Left lung (tissue), 4 donors: ENCODE measurements at regions not wholly inside any gene's neighbourhood (a gene's known extent, or its start where the extent isn't known, plus 50 kb on each side); places are given as distances from the start of the nearest gene placed in this dataset.

ENCODE experiments used
- ATAC-seq: fragments of 200-7000 bp; cut with Tn5 transposase; one replicate; pipeline ENCODE4 v1.9.1; 2020; ENCODE audit warnings: moderate library complexity
- DNase-seq, 4 donors: peaks; one replicate each; pipeline ENCODE4 v3.0.0-alpha.2; 2013 to 2020
- H3K27ac ChIP-seq, 2 donors: fragments of 200-600 bp; sonication (generic) in 1 of 2; one replicate each; pipeline versions ENCODE4 v1.5.0 to v1.8.0; 2020 to 2021
- H3K27me3 ChIP-seq, 2 donors: fragments of 200-600 bp; sonication (generic) in 1 of 2; one replicate each; pipeline versions ENCODE4 v1.5.0 to v1.8.0; 2020 to 2021
- H3K36me3 ChIP-seq, 2 donors: fragments of 200-600 bp; sonication (generic) in 1 of 2; one replicate each; pipeline versions ENCODE4 v1.5.0 to v1.8.0; 2020 to 2021
- H3K4me1 ChIP-seq, 2 donors: fragments of 200-600 bp; one replicate each; pipeline ENCODE4 v1.8.0; 2021
- H3K4me3 ChIP-seq, 2 donors: fragments of 200-600 bp; sonication (generic) in 1 of 2; one replicate each; pipeline versions ENCODE4 v1.5.0 to v1.8.0; 2020 to 2021; ENCODE audit warnings: mild to moderate bottlenecking in 1 of 2
- H3K9me3 ChIP-seq, 2 donors: fragments of 200-600 bp; sonication (generic) in 1 of 2; one replicate each; pipeline versions ENCODE4 v1.5.0 to v1.8.0; 2020 to 2021
- CTCF ChIP-seq, 2 donors: fragments of 200-600 bp; sonication (generic) in 1 of 2; IDR thresholded peaks; one replicate each; pipeline versions ENCODE4 v1.5.0 to v1.8.0; 2021; ENCODE audit warnings: antibody characterized with exemption in 2 of 2
- intact Hi-C, 2 donors: fragments of 100-400 bp; cut with DNase I; formaldehyde crosslinking; loops; one replicate each; pipeline versions ENCODE4 v1.11.2 to v1.14.2; 2022
- donor health status: DM: no; HTN: yes; CAD: no.
- donor health status: DM: no; HTN: no; CAD: no.

GRCh38 chr12:114790276-114790675 is 106.3 kb upstream of the TBX3 start:
- H3K36me3 ChIP-seq: no peaks in the 10 kb centered on the region
- intact Hi-C loops: no loop called here
- H3K27me3 ChIP-seq: no peaks in the 10 kb centered on the region
- TF ChIP-seq CTCF (IDR thresholded peaks at IDR 0.05): no peak
- H3K27ac ChIP-seq: no peak overlapping the region
- H3K4me3 ChIP-seq: no peak overlapping the region
- H3K4me1 ChIP-seq: no peaks in the 10 kb centered on the region
- H3K9me3 ChIP-seq: no peaks in the 10 kb centered on the region
- ATAC-seq (no peak), DNase-seq (no peak)

- Histone ChIP-seq H3K9me3 (no peaks in the 10 kb centered on the region), H3K4me3 (no peak overlapping the region), H3K27me3 (no peaks in the 10 kb centered on the region), H3K36me3 (no peaks in the 10 kb centered on the region), H3K27ac (no peak overlapping the region), H3K4me1 (no peaks in the 10 kb centered on the region)
- TF ChIP-seq CTCF (IDR thresholded peaks at IDR 0.05): no peak
- ATAC-seq (no peak), DNase-seq (no peak)
- intact Hi-C loops: no loop called here
Observed at GRCh38 chr12:114789821-114790220, 105.8 kb upstream of the TBX3 start.

GRCh38 chr12:114789276-114789675 is 105.3 kb upstream of the TBX3 start:
- Histone ChIP-seq H3K27me3 (no peaks in the 10 kb centered on the region), H3K36me3 (no peaks in the 10 kb centered on the region), H3K27ac (no peak overlapping the region), H3K4me1 (no peaks in the 10 kb centered on the region), H3K4me3 (no peak overlapping the region), H3K9me3 (no peaks in the 10 kb centered on the region)
- DNase-seq (no peak), ATAC-seq (no peak)
- intact Hi-C loops: no loop called here
- TF ChIP-seq CTCF (IDR thresholded peaks at IDR 0.05): no peak

GRCh38 chr12:114784526-114784925 is 100.6 kb upstream of the TBX3 start:
- Histone ChIP-seq H3K27ac (no peak overlapping the region), H3K9me3 (no peaks in the 10 kb centered on the region), H3K27me3 (no peaks in the 10 kb centered on the region), H3K4me1 (no peaks in the 10 kb centered on the region), H3K36me3 (no peaks in the 10 kb centered on the region), H3K4me3 (no peak overlapping the region)
- intact Hi-C loops: no loop called here
- ATAC-seq (no peak), DNase-seq (no peak)
- TF ChIP-seq CTCF (IDR thresholded peaks at IDR 0.05): no peak

GRCh38 chr12:114783089-114783618 is 99.2 kb upstream of the TBX3 start:
- intact Hi-C loops: no loop called here
- H3K27me3 ChIP-seq: no peaks in the 10 kb centered on the region
- no peak for ATAC-seq
- no peak overlapping the region for H3K27ac ChIP-seq
- no peaks in the 10 kb centered on the region for H3K9me3 ChIP-seq
- TF ChIP-seq CTCF (IDR thresholded peaks at IDR 0.05): no peak
- H3K4me1 ChIP-seq: no peaks in the 10 kb centered on the region
- H3K36me3 ChIP-seq: no peaks in the 10 kb centered on the region
- no peak overlapping the region for H3K4me3 ChIP-seq
- peak in 2 of 4 donors; percentile 72 to 81 for DNase-seq
